NCI-H345 treated with DMSO at 0.1 percent for 48 hours (cell line): ENCODE measurements at regions not wholly inside any gene's neighbourhood (a gene's known extent, or its start where the extent isn't known, plus 50 kb on each side); places are given as distances from the start of the nearest gene placed in this dataset.
"Not testable (repeated sequence)": the region's sequence is repeated elsewhere in the genome, so short reads cannot be mapped to it uniquely, and the experiment has no call there.

ENCODE experiments used
- DNase-seq: peaks from one replicate; lab custom pipeline; 2025; ENCODE audit not compliant: unreplicated experiment; lab: John Stamatoyannopoulos, UW

GRCh38 chr5:116738239-116738614 lies 163.6 kb upstream of the SEMA6A start:
- DNase-seq: peak; percentile 3

- no peak for DNase-seq
These were observed 162.0 kb upstream of the SEMA6A start for GRCh38 chr5:116736671-116737070.

- no peak for DNase-seq
These were observed 159.7 kb upstream of the SEMA6A start for GRCh38 chr5:116733991-116734975.

- DNase-seq: no peak
These were observed 158.0 kb upstream of the SEMA6A start for GRCh38 chr5:116732591-116732990.

GRCh38 chr5:116731432-116731831 lies 156.8 kb upstream of the SEMA6A start:
- DNase-seq: no peak

- DNase-seq: no peak
These were observed 156.1 kb upstream of the SEMA6A start for GRCh38 chr5:116730706-116731105.

- DNase-seq: no peak
These were observed 155.6 kb upstream of the SEMA6A start for GRCh38 chr5:116730185-116730584.

GRCh38 chr5:116727248-116727647 lies 152.6 kb upstream of the SEMA6A start:
- DNase-seq: no peak

- not testable (repeated sequence) for DNase-seq
These were observed 151.6 kb upstream of the SEMA6A start for GRCh38 chr5:116726180-116726579.

- no peak for DNase-seq
These were observed 150.3 kb upstream of the SEMA6A start for GRCh38 chr5:116724971-116725370.

- no peak for DNase-seq
These were observed 148.0 kb upstream of the SEMA6A start for GRCh38 chr5:116722651-116723050.

- no peak for DNase-seq
These were observed 144.5 kb upstream of the SEMA6A start for GRCh38 chr5:116719106-116719505.

GRCh38 chr5:116718317-116718716 lies 143.7 kb upstream of the SEMA6A start:
- DNase-seq: no peak

GRCh38 chr5:116709082-116709481 lies 134.5 kb upstream of the SEMA6A start:
- DNase-seq: no peak

GRCh38 chr5:116705121-116705519 lies 130.5 kb upstream of the SEMA6A start:
- not testable (repeated sequence) for DNase-seq

GRCh38 chr5:116703941-116704340 lies 129.3 kb upstream of the SEMA6A start:
- no peak for DNase-seq

- DNase-seq: no peak
These were observed 128.7 kb upstream of the SEMA6A start for GRCh38 chr5:116703328-116703727.

- no peak for DNase-seq
These were observed 128.2 kb upstream of the SEMA6A start for GRCh38 chr5:116702776-116703175.

- DNase-seq: no peak
These were observed 124.7 kb upstream of the SEMA6A start for GRCh38 chr5:116699332-116699731.

- no peak for DNase-seq
These were observed 121.7 kb upstream of the SEMA6A start for GRCh38 chr5:116696366-116696765.

- no peak for DNase-seq
These were observed 121.1 kb upstream of the SEMA6A start for GRCh38 chr5:116695681-116696080.

- no peak for DNase-seq
These were observed 111.8 kb upstream of the SEMA6A start for GRCh38 chr5:116686438-116686837.

- DNase-seq: no peak
These were observed 111.3 kb upstream of the SEMA6A start for GRCh38 chr5:116685931-116686330.
